H1 (cell line): ENCODE measurements at regions not wholly inside any gene's neighbourhood (a gene's known extent, or its start where the extent isn't known, plus 50 kb on each side); places are given as distances from the start of the nearest gene placed in this dataset.

Source experiments
- CTCF ChIA-PET: fragments of 300-600 bp; sonication (Branson Sonifier 250); formaldehyde crosslinking; loops from one replicate; lab custom pipeline; 2021; ENCODE audit not compliant: partially characterized antibody; lab: Charles Lee
- POLR2A ChIA-PET: fragments of 300-600 bp; sonication (Branson Sonifier 250); formaldehyde crosslinking; loops from one replicate; lab custom pipeline; 2021; ENCODE audit warnings: inconsistent platforms; ENCODE audit not compliant: partially characterized antibody; lab: Charles Lee
- DNase-seq, 2 experiments: peaks; one replicate each; pipeline versions ENCODE4 v3.0.0 to v3.0.0-alpha.2; 2010 to 2022; ENCODE audit warnings: low spot score in 2 of 2, low read depth in 1 of 2, mixed read lengths in 1 of 2
- FAIRE-seq: peaks from 2 replicates; lab custom pipeline; 2011; peaks lifted over from hg19 to GRCh38; lab: Jason Lieb, UNC
- H2AFZ ChIP-seq: 2 replicates; pipeline ENCODE4 v1.8.1; 2012; ENCODE audit warnings: low read length, inconsistent platforms
- H2AK5ac ChIP-seq: 2 replicates; pipeline ENCODE4 v1.6.1; 2013; ENCODE audit warnings: low read depth, low read length
- H2BK120ac ChIP-seq: replicated peaks from 2 replicates; pipeline ENCODE3; 2013; ENCODE audit warnings: low read depth, low read length, inconsistent platforms
- H2BK12ac ChIP-seq: 2 replicates; pipeline ENCODE4 v1.6.1; 2013; ENCODE audit warnings: low read depth, low read length
- H2BK15ac ChIP-seq: 2 replicates; pipeline ENCODE4 v1.6.1; 2013; ENCODE audit warnings: low read length
- H2BK20ac ChIP-seq: 2 replicates; pipeline ENCODE4 v1.6.1; 2013; ENCODE audit warnings: low read length
- H2BK5ac ChIP-seq: 2 replicates; pipeline ENCODE4 v1.6.1; 2013; ENCODE audit warnings: low read depth, low read length
- H3K14ac ChIP-seq: 2 replicates; pipeline ENCODE4 v1.6.1; 2013; ENCODE audit warnings: inconsistent platforms; ENCODE audit not compliant: insufficient read length
- H3K18ac ChIP-seq: 2 replicates; pipeline ENCODE4 v1.6.1; 2013; ENCODE audit warnings: low read length; ENCODE audit errors: extremely low read depth
- H3K23ac ChIP-seq: 2 replicates; pipeline ENCODE4 v1.6.1; 2013; ENCODE audit warnings: inconsistent platforms; ENCODE audit not compliant: insufficient read length
- H3K23me2 ChIP-seq: 2 replicates; pipeline ENCODE4 v1.6.1; 2013; ENCODE audit warnings: low read depth, low read length
- H3K27ac ChIP-seq: 2 replicates; pipeline ENCODE4 v1.6.1; 2011; ENCODE audit warnings: low read depth, low read length, inconsistent platforms
- H3K27me3 ChIP-seq, 4 experiments: replicated peaks in 1 of 4; 1 replicate in 1 of 4; 2 replicates in 3 of 4; pipeline versions ENCODE4 v1.6.1 to v1.8.1; 2011 to 2013; ENCODE audit warnings: low read length in 3 of 4, mild to moderate bottlenecking in 3 of 4, inconsistent platforms in 2 of 4, mixed read lengths in 2 of 4, moderate library complexity in 1 of 4; ENCODE audit not compliant: control insufficient read depth in 3 of 4, insufficient read depth in 3 of 4; ENCODE audit errors: extremely low read depth in 1 of 4
- H3K36me3 ChIP-seq, 4 experiments: 2 replicates each; pipeline versions ENCODE4 v1.6.1 to v1.8.1; 2011 to 2013; ENCODE audit warnings: mild to moderate bottlenecking in 4 of 4, low read length in 3 of 4, moderate library complexity in 2 of 4, control low read depth in 1 of 4, inconsistent platforms in 1 of 4; ENCODE audit not compliant: insufficient read depth in 4 of 4, control insufficient read depth in 2 of 4
- H3K4ac ChIP-seq: replicated peaks from 2 replicates; pipeline ENCODE3; 2013; ENCODE audit warnings: low read length, low read depth, mixed read lengths, inconsistent platforms; ENCODE audit not compliant: insufficient read length
- H3K4me1 ChIP-seq, 4 experiments: replicated peaks in 1 of 4; 1 replicate in 1 of 4; 2 replicates in 3 of 4; pipeline versions ENCODE4 v1.6.1 to v1.8.1; 2011 to 2013; ENCODE audit warnings: low read length in 3 of 4, inconsistent platforms in 2 of 4, mixed read lengths in 1 of 4; ENCODE audit not compliant: insufficient read depth in 4 of 4, control insufficient read depth in 3 of 4
- H3K4me2 ChIP-seq, 2 experiments: 2 replicates each; pipeline versions ENCODE4 v1.6.1 to v1.8.1; 2011 to 2013; ENCODE audit warnings: low read depth in 2 of 2, low read length in 2 of 2, control low read depth in 1 of 2, inconsistent platforms in 1 of 2, mild to moderate bottlenecking in 1 of 2; ENCODE audit not compliant: insufficient read depth in 1 of 2
- H3K4me3 ChIP-seq, 4 experiments: fragments of 200-600, 300-600 bp in 1 of 4; sonication (generic), shearing (Covaris generic), sonication (Bioruptor Twin) in 1 of 4; 2 replicates each; pipeline versions ENCODE4 v1.5.1 to v1.8.1; 2011 to 2016; ENCODE audit warnings: low read length in 4 of 4, low read depth in 3 of 4, control low read depth in 2 of 4, inconsistent platforms in 2 of 4, mild to moderate bottlenecking in 2 of 4, mixed read lengths in 1 of 4, moderate library complexity in 1 of 4; ENCODE audit not compliant: insufficient read depth in 2 of 4; ENCODE audit errors: extremely low read depth in 1 of 4
- H3K56ac ChIP-seq: replicated peaks from 2 replicates; pipeline ENCODE3; 2013; ENCODE audit warnings: low read depth, mild to moderate bottlenecking, mixed read lengths, low read length, inconsistent platforms; ENCODE audit not compliant: insufficient read length
- H3K79me1 ChIP-seq: 2 replicates; pipeline ENCODE4 v1.6.1; 2013; ENCODE audit warnings: low read depth, low read length, control low read depth
- H3K79me2 ChIP-seq, 2 experiments: 2 replicates each; pipeline versions ENCODE4 v1.6.1 to v1.8.1; 2012 to 2013; ENCODE audit warnings: low read length in 2 of 2, mild to moderate bottlenecking in 2 of 2, inconsistent platforms in 1 of 2; ENCODE audit not compliant: insufficient read depth in 2 of 2, control insufficient read depth in 1 of 2
- H3K9ac ChIP-seq, 4 experiments: replicated peaks in 1 of 4; 1 replicate in 1 of 4; 2 replicates in 3 of 4; pipeline versions ENCODE4 v1.6.1 to v1.8.1; 2011 to 2013; ENCODE audit warnings: low read depth in 3 of 4, low read length in 3 of 4, control low read depth in 2 of 4, mild to moderate bottlenecking in 2 of 4, moderate library complexity in 2 of 4, inconsistent platforms in 1 of 4; ENCODE audit errors: extremely low read depth in 1 of 4
- H3K9me3 ChIP-seq, 2 experiments: 2 replicates each; pipeline versions ENCODE4 v1.6.1 to v1.8.1; 2012 to 2013; ENCODE audit warnings: mild to moderate bottlenecking in 2 of 2, moderate library complexity in 2 of 2, control low read depth in 1 of 2, inconsistent platforms in 1 of 2, low read depth in 1 of 2, low read length in 1 of 2, mixed read lengths in 1 of 2; ENCODE audit not compliant: insufficient read depth in 2 of 2
- H4K20me1 ChIP-seq, 2 experiments: replicated peaks in 1 of 2; 2 replicates each; pipeline versions ENCODE3 to v1.8.1; 2011 to 2013; ENCODE audit warnings: inconsistent platforms in 2 of 2, low read length in 2 of 2, mild to moderate bottlenecking in 1 of 2; ENCODE audit not compliant: insufficient read depth in 2 of 2, control insufficient read depth in 1 of 2
- H4K5ac ChIP-seq: 2 replicates; pipeline ENCODE4 v1.6.1; 2013; ENCODE audit warnings: low read length, low read depth, mixed read lengths, inconsistent platforms; ENCODE audit not compliant: insufficient read length
- H4K8ac ChIP-seq: 2 replicates; pipeline ENCODE4 v1.8.0; 2013; ENCODE audit warnings: mild to moderate bottlenecking, moderate library complexity, low read length, inconsistent platforms; ENCODE audit not compliant: insufficient read depth; ENCODE audit errors: extremely low read depth
- H4K91ac ChIP-seq: replicated peaks from 2 replicates; pipeline ENCODE3; 2013; ENCODE audit warnings: low read length, mixed read lengths, inconsistent platforms; ENCODE audit not compliant: insufficient read length
- BCL11A ChIP-seq, 2 experiments: IDR thresholded peaks; one replicate each; pipeline ENCODE4 v1.6.1; 2011; ENCODE audit warnings: low read depth in 2 of 2, low read length in 2 of 2, mild to moderate bottlenecking in 2 of 2
- JUND ChIP-seq: IDR thresholded peaks from 2 replicates; pipeline ENCODE4 v1.6.1; 2011; ENCODE audit warnings: mild to moderate bottlenecking, improper control_type of control experiment, low read length
- MAX ChIP-seq: IDR thresholded peaks from 2 replicates; pipeline ENCODE4 v1.6.1; 2012; ENCODE audit warnings: inconsistent platforms
- SP1 ChIP-seq: IDR thresholded peaks from 2 replicates; pipeline ENCODE4 v1.6.1; 2011; ENCODE audit warnings: low read depth, low read length
- TEAD4 ChIP-seq: IDR thresholded peaks from 2 replicates; pipeline ENCODE4 v1.6.1; 2012; ENCODE audit warnings: low read depth, low read length, inconsistent platforms, mixed read lengths
- ZNF274 ChIP-seq: IDR thresholded peaks from 2 replicates; pipeline ENCODE4 v1.7.0; 2012; ENCODE audit warnings: low read length, borderline replicate concordance; ENCODE audit errors: extremely low read depth
- whole genome bisulfite sequencing, 2 experiments: shearing (Covaris generic) in 1 of 2; methylation state at CpG; one replicate each; pipeline versions ENCODE4 v1.1.6 to v1.1.7; 2013 to 2015; ENCODE audit warnings: low lambda C conversion rate in 2 of 2, mixed read lengths in 2 of 2, inconsistent platforms in 1 of 2, low coverage in 1 of 2, missing lambda C conversion rate in 1 of 2; ENCODE audit not compliant: insufficient replicate concordance in 2 of 2, insufficient coverage in 1 of 2, insufficient read length in 1 of 2; ENCODE audit errors: extremely low coverage in 1 of 2, missing lambda C conversion rate in 1 of 2; 5-methylcytosine and 5-hydroxymethylcytosine counted together
- TF ChIP-seq, protein P1 (sequence below): IDR thresholded peaks from 2 replicates; pipeline ENCODE4 v1.6.1; 2012; ENCODE audit warnings: inconsistent platforms

- Histone ChIP-seq H3K14ac (no peak overlapping the region), H4K8ac (no peak overlapping the region), H2AFZ (no peak overlapping the region), H3K27ac (no peak overlapping the region), H3K36me3 (no peaks in the 10 kb centered on the region), H3K9ac (no peak overlapping the region), H3K18ac (no peak overlapping the region), H2BK120ac (no peak overlapping the region), H4K91ac (no peak overlapping the region), H3K79me2 (no peaks in the 10 kb centered on the region), H3K4me2 (peak overlapping the region in 1 of 2 experiments; percentile 21; a peak in 1 of 4 replicates), H3K23me2 (no peaks in the 10 kb centered on the region), H3K79me1 (no peaks in the 10 kb centered on the region), H3K27me3 (no peaks in the 10 kb centered on the region), H4K5ac (no peak overlapping the region), H3K4me3 (no peak overlapping the region), H2BK12ac (no peak overlapping the region), H3K9me3 (no peaks in the 10 kb centered on the region), H2BK20ac (no peak overlapping the region), H3K4me1 (peaks cover 0 to 7% (median 2%) of the 10 kb centered on the region in 4 experiments; a peak in 2 of 7 replicates), H2BK5ac (no peak overlapping the region), H3K56ac (no peak overlapping the region), H3K4ac (no peak overlapping the region), H4K20me1 (no peaks in the 10 kb centered on the region), H3K23ac (no peak overlapping the region), H2BK15ac (no peak overlapping the region), H2AK5ac (no peak overlapping the region)
- no peak for DNase-seq
- ChIA-PET POLR2A (no interaction called here), CTCF (interaction anchor here (0.7 to 8.6 kb wide), 23 partner anchors 10 to 365 kb away, joined by 3 to 108 read pairs (median 6); no protein-coding TSS in a partner anchor)
- peak; percentile 72 for FAIRE-seq
- TF ChIP-seq MAX: peak; percentile 77
- TF ChIP-seq JUND: 0 out of 2 replicates have a peak, but pooled peaks have one; percentile 20
- TF ChIP-seq, protein P1, sequence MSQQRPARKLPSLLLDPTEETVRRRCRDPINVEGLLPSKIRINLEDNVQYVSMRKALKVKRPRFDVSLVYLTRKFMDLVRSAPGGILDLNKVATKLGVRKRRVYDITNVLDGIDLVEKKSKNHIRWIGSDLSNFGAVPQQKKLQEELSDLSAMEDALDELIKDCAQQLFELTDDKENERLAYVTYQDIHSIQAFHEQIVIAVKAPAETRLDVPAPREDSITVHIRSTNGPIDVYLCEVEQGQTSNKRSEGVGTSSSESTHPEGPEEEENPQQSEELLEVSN: peak; percentile 35; the same call in 1 of the 2 replicates
- peak; percentile 60; the same call in 1 of the 2 replicates for TF ChIP-seq TEAD4
- TF ChIP-seq BCL11A (IDR thresholded peaks at IDR 0.05; ENCODE audit: low read depth in 2 of 2, low read length in 2 of 2): no peak
- no peak for TF ChIP-seq SP1
- no peak for TF ChIP-seq ZNF274
- 44% methylated on average over 2 of the region's 2 CpGs; no CpG with 5 or more reads in 1 of the 2 experiments for WGBS, 2 experiments
These were observed 230.5 kb downstream of the ETNK1 start for GRCh38 chr12:22855456-22855855.
